HG02571 (cell line): ENCODE measurements at regions not wholly inside any gene's neighbourhood (a gene's known extent, or its start where the extent isn't known, plus 50 kb on each side); places are given as distances from the start of the nearest gene placed in this dataset.

Experiments used
- ATAC-seq: cut with Tn5 transposase; IDR thresholded peaks from one replicate; pipeline ENCODE4 v1.9.1; 2021; ENCODE audit warnings: mild to moderate bottlenecking, moderate library complexity; ENCODE audit not compliant: unreplicated experiment

DNA sequence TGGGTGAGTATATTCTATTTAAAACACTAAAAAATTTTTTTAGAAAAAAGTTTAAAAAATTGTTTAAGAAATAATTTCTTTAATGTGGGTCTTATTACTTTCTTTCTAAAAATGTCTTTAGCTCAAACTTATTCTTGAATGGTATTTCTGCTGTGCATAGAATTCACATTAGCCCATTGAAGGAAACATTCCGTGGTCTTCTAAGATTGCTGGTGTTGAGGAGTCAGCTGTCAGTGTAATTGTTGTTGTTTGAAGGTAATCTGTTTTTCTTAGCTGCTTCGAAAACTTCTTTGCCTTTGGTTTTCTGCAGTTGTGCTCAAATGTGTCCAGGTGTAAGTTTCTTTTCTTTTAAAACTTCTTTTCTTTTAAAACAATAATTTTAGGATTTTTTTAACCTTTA, 85.4 kb upstream of the KLF12 start:
- ATAC-seq = no peak

DNA sequence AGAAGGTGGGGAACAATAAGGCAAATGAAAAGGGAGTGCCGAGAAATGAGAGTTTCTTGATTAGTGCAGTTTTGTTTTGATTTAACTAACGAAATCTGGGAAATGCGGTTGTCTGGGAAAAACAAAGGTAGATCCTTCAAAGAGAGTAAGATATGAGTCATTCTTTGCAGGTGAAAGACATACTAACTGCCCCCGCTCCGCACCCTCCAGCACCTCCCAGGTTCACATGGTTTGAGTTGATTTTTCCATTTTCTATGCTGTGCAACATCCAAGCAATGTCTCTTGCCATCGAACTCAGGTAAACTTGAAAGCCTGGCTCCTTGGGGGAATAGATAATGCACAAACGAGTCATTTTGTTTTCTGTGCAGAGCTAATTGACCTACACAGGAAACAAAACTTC, 84.1 kb upstream of the KLF12 start:
- ATAC-seq = no peak

DNA sequence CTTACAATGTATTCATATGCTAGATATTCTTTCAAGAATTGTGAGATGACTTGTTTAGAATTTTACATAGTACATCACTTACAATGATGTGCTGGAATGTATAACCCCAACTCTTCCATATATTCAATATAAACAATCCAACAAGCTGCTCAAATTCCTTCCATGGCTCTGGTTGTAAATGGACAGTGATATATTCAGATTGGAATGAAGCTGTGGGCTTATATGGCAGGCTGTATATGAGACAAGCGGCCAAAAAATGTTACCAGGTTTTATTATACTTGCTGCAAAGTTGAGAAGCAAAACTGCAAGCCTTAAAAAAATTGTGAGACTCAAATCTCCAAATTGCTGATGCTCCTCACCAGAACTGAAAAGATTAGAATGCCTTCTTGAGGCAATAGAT, 83.6 kb upstream of the KLF12 start:
- no peak for ATAC-seq

DNA sequence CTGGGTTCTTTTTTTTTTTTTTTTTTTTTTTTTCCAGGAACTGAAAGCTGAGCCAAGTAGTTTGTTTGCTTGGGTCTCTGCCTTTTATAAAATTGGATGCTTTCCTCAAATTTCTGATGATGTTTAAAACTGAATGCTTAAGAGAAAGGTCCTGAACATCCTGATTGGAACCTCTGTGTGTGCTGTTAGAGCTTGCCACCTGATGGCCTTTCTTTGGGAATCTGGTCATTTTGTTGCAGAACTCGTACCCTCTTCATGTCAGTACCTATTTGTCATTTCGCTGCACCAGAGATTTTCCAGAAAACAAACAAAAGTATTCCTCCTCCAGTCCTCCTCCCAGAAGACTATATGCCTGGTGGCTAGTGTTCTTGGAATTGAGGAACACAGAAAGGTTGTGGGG, 81.2 kb upstream of the KLF12 start:
- no peak for ATAC-seq

DNA sequence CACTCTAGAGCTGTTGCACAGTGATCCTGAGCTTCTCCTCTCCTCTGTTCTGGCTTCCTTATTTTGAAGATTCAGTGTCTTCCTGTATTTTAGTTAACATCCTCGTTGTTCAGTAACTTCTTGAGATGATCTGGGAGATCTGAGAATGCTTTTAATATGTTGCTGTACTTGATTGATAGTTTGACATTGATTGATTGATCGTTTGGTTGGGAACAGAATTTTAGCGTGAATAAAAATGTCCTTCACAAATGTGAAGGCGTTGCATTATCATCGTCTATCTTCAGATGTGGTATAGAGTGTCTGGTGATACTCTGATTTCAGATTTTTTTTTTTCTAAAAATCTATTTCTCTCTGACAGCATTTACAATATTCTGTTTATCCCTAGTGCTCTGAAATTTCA, 80.1 kb upstream of the KLF12 start:
- no peak for ATAC-seq

DNA sequence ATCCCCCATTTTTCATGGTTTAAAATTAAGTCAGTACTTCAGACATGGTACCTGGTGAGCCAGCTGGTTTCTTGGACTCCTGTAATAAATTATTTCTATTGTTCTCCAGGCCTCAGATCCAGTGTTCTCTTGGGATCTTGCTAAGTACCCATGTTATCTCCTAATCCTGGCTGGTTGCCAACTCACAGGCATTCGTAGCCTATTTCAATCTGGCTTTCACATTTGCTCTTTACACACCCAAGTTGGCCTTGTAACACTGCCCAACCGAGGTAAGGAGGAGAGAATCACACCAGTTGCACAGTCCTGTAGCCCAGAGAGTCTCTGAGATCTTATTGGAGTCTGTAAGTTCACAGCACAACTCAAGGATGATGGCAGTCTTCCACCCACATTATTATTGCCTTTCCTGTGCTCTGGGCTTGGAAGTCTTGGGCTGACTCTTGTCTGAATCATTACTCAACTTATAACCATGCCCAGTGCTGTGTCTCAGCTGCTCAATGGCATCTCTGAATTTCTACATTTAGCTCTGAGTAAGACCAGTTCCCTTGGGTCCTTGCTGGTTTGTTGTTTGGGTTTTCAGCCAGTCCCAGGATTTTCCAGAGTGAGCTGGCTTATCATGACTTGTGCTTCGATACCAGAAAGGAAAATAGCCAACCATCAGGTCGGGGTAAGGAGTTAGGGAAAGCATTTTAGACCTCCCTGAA, 76.6 kb upstream of the KLF12 start:
- no peak for ATAC-seq

DNA sequence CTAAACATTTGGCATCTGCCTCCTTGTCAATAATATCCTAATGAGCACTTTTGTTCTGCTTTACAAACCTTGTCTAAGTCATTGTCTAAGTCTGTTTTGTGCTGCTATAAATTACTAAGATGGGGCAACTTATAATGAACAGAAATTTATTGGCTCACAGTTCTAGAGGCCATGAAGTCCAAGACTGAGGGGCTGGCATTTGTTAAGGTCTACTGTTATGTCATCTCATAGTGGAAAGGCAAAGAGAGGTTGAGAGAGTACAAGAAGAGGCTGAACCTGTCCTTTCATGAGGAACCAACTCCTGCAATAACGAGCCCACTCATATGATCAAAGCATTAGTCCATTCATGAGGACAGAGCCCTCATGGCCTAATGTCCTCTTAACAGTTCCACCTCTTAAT, 72.7 kb upstream of the KLF12 start:
- no peak for ATAC-seq

DNA sequence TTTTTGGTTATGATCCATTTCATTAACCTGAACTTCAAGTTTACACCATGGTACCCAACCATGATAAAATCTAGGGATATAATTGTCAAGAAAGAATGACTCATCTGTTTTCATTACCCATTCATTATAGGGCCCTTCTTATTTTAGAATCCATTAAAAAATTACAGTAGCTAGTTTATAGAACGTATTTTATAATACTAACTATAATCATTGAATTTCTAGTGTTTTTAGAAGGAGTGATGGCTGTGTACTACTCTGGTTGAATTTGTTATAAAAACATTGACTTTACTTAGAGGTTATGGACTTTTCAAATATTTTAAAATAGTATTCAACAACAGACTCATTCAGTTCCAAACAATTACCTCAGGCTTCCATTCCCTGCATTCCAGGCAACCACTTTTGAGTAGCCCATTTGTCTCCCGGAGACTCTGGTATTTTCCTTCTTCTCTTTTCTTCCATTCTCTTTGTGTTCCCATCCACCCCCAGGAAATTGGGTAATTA, 71.9 kb upstream of the KLF12 start:
- no peak for ATAC-seq

DNA sequence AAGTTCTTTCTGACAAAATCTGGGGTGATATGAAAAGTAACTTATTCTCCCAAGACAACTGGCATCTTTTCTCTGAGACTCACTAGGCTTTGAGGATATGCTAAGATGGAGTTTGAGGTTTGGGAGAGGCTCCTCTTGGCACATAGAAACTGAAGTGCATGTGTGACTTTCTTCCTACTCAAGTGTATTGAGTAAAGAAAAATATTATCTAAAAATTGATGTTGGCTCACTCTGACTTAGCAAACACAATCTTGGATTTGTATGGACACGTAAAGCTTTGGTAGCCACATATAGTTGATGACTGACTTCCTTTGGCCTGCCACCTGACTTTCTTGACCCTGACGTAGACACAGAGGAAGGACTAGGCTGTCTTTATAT, 71.1 kb upstream of the KLF12 start:
- no peak for ATAC-seq

DNA sequence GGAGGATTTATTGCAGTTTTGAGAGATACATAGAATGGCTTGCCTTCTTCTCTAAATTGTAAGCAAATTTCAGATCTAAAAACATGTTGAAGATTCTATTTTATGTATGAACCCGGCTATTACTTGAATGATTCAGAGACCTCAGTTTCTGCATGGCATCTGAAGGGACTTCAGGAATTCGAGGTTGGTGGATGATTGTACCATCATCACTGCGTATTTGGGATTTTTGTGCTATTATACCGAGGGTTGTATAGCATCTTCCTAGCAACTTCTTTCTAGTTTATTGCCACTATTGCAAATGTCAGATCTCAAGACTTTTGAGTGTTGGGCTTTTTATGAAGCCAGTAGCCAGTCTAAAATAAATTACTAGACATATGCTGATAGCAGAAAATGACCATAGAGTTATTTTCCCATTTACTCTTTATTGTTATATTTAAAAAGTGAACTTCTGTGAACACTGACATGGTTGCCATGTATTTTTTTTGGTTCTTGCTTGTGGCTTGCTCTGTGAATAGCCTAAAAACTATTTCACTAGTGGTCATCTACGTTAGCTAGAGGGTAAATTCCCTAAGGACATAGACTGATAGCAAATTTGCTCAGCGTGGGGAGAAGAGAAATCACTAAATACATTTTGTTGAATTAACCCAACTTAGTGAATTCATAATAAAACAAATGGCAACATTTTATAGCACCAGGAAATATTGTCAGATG, 70.6 kb upstream of the KLF12 start:
- ATAC-seq = no peak

DNA sequence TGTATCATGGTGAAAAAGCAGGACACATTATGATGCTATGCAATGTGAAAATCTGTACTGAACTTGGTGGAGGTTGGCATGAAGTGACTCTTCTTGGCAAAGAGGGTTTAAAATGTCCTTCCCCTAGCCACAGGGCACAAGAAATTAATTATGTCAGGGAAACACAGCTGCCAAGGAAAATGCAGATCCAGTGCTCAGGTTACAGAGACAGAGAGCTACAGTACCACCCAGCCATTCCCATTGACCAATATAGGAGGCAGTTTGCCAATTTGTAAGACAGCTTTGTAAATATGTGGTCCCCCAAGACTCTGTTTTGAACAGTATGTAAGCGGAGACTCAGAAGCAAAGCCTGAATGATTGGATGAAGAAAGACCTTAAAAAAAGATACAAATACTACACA, 69.4 kb upstream of the KLF12 start:
- no peak for ATAC-seq

DNA sequence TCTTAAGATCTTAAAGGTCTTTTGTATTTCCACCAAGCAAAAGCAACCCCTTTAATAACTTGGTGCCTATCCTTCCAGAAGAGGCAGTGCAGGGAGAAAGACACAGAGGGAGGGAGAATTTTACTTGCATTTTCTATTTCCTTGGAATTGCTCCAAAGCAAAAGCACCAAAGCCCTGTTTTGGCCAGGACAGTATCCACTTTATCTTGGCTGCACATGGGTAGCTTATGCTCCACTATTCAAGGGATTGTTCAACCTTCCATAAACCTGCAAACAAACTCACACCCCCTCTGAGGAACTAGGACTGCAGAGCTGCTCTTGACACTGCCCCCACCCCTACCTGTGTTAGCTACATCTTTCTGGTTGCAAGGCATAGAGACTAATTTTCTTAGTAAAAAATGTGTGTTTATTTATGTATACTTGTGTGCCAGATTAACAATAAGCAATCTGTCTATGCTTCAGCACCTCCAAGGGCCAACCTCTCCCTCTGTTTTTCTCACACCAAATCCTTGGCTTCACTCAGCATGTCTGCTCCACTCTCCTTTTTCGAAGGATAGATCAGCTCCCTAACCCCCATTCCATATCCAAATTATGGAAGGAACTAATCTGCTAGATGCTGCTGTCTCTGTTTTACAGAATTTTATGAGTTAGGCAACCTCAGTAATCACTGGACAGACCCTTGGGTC, 68.1 kb upstream of the KLF12 start:
- ATAC-seq = no peak

DNA sequence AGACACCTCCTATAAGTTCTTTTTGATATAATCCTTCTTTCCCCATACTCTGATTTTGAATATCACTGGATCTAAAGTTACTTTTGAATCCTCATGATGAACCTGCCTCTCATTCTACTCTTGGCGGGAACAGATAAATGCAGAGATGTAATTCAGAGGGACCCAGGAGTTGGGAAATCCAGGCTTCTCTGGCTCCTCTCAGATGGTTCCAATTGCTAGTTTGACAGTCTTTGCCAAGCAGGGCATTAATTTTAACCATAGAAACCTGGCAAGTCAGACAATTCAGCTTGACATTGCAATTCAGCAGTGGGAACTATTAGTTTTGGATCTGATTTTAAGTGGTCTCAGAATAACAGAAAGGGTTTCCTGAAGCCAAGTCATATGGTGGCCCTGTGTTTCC, 67.3 kb upstream of the KLF12 start:
- no peak for ATAC-seq

DNA sequence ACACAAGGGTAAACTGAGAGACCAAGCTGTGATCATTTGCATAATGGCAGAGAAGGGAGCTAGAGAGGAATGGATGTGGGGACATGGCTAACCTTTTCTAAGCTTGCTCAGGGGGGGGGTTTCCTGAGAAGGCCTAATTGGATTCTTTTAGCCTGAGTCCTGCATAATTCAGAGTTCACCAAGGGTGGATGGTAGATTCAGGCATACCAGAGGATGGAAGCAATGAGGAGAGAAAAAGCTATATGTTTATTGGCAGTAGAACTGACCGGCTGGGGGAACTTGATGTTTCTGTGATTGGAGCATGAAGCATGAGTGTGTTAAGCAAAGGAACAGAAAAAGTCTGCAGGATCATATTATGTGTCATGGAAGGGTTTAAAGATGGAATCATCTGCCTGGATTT, 65.9 kb upstream of the KLF12 start:
- no peak for ATAC-seq

DNA sequence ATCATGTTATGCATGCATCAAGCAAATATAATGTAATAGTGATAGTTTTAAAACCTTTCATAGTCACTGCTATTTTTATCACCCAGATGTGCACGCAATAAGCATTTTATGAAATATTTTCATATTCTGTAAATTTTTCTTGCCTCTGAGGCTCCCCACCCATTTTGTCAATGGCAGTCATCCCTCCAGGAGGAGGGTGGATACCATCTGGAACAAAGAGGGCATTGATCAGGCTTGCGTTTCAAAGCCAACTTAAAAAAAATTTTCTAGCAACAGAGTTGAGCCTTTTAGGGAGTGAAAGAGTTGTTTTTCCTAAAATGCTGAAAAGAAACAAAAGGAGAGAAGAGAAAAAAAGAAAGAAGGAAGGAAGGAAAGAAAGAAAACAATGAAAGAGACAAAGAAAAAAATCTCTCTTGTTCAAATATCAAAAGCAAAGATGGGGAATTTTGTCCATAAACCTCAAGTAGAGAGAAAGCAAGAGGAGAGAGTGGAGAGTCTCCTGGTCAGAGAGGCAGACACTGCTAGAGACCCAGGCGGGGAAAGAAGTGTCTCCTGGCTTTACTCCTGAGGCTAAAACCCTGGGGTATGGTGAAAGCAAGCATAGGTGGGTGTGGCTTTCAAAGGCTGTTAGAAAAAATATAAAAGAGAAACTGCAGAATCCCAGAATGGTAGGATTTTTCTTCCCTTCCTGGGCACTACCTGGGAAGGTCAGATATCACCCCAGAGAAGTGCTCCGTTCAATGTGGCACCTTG, 63.6 kb upstream of the KLF12 start:
- no peak for ATAC-seq

DNA sequence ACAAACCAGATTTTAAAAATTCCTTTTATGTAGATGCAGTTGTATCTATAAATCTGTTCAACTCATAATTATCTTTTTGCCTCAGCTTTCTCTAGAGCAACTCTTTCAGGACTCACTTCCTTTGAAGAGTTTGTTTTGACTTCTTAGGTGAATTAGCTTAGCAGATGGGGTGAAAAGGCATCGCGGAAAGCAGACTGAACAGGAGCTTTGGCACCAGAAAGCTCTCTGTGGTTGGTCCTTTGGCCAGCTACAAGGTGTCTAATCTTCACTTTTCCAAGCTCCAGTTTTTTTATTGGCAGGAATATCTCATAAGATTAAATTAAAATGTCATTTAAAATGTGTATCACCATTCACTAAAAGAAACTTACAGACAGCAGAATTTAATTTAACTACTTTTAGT, 60.6 kb upstream of the KLF12 start:
- ATAC-seq = no peak

DNA sequence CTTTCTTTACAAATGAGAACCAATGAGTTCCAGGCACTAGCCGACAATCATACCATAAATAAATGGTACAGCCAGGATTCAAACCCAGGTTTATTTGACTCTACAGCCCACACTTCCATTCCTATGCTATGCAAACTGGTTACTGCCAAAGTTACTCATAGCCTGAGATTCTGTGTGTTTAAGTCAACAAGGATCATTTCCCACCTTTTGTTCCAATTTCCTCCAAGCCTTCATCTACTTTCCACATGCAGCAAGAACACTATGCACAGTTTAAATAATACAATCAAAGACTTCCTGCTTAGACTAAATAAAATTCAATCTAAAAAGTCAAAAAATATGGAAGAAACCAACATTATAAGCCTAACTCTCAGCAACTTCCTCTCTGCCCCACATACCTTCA, 59.2 kb upstream of the KLF12 start:
- no peak for ATAC-seq

DNA sequence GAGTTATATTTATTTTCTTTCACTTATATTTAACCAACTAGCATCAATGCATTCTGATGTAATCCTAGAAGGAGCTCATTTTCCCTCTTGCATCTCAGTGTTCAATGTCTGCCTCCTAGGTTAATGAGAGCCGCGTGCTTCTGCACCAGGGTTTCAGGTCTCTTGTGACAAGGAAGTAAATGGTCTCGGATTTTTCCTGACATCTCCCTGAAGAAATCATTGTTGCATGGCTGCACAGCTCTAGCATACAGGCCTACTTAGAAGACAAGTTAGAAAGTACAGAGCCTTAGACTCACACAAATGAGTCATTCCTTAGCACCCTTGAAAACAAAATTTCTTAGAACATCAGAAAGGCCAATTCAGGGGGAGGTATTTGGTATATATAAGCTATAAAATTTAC, 57.2 kb upstream of the KLF12 start:
- ATAC-seq = no peak

DNA sequence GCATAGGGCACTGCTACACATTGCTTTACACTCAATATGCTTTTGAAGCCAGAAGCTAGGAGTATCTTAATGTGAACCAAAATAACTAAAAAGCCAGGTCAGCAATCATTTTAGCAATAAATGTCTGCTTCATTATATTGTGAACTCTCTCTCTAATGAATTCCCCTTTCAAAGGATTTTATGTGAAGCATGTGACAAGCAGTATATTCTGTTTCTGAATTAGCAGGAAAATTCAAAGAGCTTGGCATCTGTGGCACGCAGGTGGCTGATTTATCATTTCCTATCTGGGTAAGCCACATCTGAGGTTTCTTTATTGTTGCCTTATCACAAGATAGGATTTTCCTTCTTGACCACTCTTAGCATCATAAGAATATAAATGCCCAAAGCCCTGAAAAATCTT, 56.8 kb upstream of the KLF12 start:
- ATAC-seq = no peak

DNA sequence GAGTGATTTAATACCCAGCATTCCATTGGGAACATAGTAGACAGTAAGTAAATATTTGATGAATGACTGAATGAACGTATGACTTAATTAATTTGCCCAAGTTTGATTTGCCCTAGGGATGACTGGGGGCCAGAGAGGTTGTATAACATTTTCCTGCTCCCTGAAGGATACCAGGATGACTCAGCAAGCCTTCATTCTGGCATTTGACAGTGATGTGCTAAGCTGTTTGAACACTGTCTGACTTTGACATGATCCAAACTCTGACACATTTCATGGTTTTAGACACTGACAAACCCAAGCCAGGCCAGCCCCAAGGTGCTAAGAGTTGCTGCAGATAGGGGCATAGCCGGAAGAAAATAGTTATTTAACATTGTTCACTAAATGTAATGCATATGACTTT, 53.4 kb upstream of the KLF12 start:
- no peak for ATAC-seq

DNA sequence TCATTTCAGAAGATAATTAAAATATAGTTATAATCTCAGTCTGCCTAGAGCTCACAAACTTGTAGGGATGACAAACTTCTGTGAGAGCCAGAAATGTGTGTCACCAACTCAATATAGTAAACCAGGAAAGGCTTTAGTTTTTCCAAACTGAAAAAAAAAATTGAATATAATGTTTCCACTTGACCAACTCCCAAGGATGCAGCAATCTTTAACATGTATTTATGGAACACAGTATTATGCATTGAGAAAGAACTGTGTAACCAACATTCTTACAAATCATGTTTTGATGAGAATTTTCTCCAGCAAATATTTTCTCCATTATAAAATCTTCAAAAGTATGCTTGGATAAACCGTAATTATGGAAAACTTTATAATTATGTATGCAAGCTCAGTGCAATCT, 50.1 kb upstream of the KLF12 start:
- ATAC-seq = no peak
